ENCODE measurements at regions not wholly inside any gene's neighbourhood (a gene's known extent, or its start where the extent isn't known, plus 50 kb on each side); places are given as distances from the start of the nearest gene placed in this dataset.

DNA sequence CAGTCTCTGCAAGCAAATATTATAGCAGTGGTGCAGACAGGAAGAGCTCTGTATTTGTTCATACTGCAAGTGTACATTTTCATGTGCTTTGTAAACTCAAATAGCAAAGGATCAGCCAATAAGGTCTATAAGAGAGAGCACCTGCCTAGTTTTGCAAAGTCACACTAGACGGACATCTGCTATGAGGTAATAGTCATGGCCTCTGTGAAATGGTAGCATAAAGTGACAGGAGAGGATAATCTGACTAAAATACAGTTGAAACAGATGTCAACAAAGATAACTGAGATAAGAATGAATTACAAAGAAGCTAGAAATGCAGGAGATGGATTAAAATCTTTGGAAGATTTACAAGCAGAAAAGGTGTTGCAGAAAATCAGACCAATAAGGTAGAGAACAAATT is 70.6 kb upstream of the SPON1 start:
- TF ChIP-seq, protein P1, sequence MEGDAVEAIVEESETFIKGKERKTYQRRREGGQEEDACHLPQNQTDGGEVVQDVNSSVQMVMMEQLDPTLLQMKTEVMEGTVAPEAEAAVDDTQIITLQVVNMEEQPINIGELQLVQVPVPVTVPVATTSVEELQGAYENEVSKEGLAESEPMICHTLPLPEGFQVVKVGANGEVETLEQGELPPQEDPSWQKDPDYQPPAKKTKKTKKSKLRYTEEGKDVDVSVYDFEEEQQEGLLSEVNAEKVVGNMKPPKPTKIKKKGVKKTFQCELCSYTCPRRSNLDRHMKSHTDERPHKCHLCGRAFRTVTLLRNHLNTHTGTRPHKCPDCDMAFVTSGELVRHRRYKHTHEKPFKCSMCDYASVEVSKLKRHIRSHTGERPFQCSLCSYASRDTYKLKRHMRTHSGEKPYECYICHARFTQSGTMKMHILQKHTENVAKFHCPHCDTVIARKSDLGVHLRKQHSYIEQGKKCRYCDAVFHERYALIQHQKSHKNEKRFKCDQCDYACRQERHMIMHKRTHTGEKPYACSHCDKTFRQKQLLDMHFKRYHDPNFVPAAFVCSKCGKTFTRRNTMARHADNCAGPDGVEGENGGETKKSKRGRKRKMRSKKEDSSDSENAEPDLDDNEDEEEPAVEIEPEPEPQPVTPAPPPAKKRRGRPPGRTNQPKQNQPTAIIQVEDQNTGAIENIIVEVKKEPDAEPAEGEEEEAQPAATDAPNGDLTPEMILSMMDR (IDR thresholded peaks at IDR 0.05) = no peak
- TF ChIP-seq POLR2A (IDR thresholded peaks at IDR 0.05) = no peak
- no peaks in the 10 kb centered on the region for H3K4me1 ChIP-seq
- no peaks in the 10 kb centered on the region for H3K36me3 ChIP-seq
- no peak overlapping the region for H3K4me3 ChIP-seq
- H3K27me3 ChIP-seq = peaks cover 0 to 3% (median 0%) of the 10 kb centered on the region in 9 donors
- no peaks in the 10 kb centered on the region for H3K9me3 ChIP-seq
- intact Hi-C loops (cut with DNase I) = no loop called here
- no peak overlapping the region for H3K27ac ChIP-seq
- DNase-seq = no peak
- 80 to 95% (median 90%) methylated on average over 1 of the region's 1 CpG for WGBS, 4 donors
- no peak for ATAC-seq

DNA sequence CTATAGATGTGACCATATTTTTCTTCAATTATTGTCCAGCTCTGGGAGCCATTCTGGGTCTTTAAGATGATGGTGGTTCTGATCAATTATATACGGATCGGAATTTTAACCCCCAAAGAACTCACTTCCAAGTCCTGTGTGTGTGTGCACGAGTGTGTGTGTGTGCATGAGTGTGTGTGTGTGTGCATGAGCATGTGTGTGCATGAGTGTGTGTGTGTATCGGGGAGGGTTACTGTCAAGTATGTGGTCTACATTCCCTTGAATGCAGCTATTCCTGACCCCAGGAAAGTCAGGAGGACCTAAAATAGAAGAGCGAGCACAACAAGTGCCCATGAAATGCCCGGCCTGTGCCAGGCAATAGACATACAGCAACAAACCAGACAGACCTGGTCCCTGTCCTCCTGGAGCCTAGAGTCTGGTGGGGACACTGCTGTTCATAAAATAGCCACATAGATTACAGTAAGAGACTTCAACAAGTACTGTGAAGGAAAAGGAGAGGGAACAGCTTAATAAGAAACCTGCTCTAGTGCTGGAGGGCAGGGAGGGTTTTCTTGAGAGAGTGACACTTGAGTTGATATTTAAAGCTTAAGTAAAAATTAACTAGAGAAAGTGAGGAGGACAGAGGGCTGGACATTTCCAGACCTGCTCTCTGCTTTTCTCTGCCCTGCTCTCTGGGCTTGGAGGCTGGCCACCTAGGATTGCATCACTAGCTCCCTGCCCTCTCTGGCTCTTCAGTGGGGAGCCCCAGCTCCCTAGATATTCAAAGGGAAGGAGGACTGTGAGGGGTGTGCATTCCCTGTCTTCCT is 66.1 kb upstream of the SPON1 start:
- peak in 1 of 4 donors; percentile 42 for ATAC-seq

DNA sequence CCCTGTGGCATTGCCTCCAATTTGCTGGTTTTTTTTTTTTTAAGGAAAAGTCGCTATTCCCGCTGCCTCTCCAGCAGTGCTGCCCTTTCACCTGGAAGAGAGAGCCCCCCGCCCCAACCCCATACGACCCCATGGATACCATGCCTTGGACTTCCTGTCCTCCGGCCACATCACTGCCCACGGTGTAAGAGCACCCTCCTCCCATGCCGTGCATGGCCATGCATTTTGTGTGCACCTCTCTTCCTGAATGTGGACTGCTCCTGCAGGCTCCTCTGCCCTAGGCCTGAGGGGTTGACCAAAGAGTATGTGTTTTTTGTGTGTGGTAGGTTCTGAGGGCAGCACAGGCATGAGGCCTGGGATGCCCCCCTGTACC is 65.6 kb upstream of the SPON1 start:
- H3K36me3 ChIP-seq = no peaks in the 10 kb centered on the region
- TF ChIP-seq POLR2A (IDR thresholded peaks at IDR 0.05) = no peak
- TF ChIP-seq, protein P1 (IDR thresholded peaks at IDR 0.05) = no peak
- intact Hi-C loops (cut with DNase I) = no loop called here

More for the DNA sequence above, 66.1 kb upstream of the SPON1 start:
- intact Hi-C loops (cut with DNase I) = no loop called here
- H3K9me3 ChIP-seq = no peaks in the 10 kb centered on the region
- H3K4me1 ChIP-seq = no peaks in the 10 kb centered on the region
- no peak for TF ChIP-seq POLR2A (IDR thresholded peaks at IDR 0.05)
- TF ChIP-seq, protein P1 (IDR thresholded peaks at IDR 0.05) = no peak
- 70 to 78% (median 75%) methylated on average over 6 of the region's 6 CpGs for WGBS, 4 donors
- H3K36me3 ChIP-seq = no peaks in the 10 kb centered on the region
- no peaks in the 10 kb centered on the region for H3K27me3 ChIP-seq
- H3K4me3 ChIP-seq = no peak overlapping the region
- H3K27ac ChIP-seq = no peak overlapping the region
- DNase-seq = no peak

DNA sequence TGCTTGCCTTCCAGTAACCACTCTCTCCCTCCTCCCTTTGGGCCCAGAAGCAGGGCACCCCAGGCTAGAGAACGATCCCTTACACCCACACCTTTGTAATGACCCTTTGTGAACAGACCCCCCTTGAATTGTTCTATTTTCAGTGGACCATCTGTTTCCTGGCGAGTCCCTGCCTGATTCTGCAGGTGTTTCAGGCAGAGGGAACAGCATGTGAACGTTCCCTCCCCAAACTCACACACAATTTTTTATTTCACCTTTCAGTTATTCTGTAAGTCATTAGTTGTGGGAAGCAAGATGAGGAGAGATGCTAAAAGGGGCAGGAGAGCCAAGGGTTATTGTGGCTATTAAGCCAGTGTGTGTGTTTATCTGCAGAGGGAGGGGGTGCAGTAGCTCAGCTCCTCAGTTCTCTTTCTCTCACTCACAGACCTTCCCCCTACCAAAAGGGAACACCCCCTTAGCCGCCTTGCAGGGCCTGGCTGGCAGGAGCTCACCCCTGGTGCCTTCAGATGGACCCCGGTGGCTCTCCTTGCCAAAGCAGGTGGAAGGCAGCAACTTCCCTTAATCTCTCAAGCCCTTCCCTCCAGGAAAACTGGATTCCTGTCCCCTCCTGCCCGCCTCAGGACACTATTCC is 64.8 kb upstream of the SPON1 start:
- WGBS, 4 donors = 57 to 70% (median 64%) methylated on average over 6 of the region's 6 CpGs

More for the DNA sequence above, 65.6 kb upstream of the SPON1 start:
- Histone ChIP-seq H3K27me3 (no peaks in the 10 kb centered on the region), H3K27ac (no peak overlapping the region), H3K4me1 (no peaks in the 10 kb centered on the region), H3K9me3 (no peaks in the 10 kb centered on the region), H3K4me3 (no peak overlapping the region)
- ATAC-seq (no peak), DNase-seq (no peak)
- 81 to 87% (median 82%) methylated on average over 7 of the region's 7 CpGs for WGBS, 4 donors

More for the DNA sequence above, 64.8 kb upstream of the SPON1 start:
- no peaks in the 10 kb centered on the region for H3K27me3 ChIP-seq
- H3K27ac ChIP-seq = no peak overlapping the region
- ATAC-seq = no peak
- H3K9me3 ChIP-seq = no peaks in the 10 kb centered on the region
- H3K36me3 ChIP-seq = no peaks in the 10 kb centered on the region
- no peak overlapping the region for H3K4me3 ChIP-seq
- intact Hi-C loops (cut with DNase I) = no loop called here
- no peak for TF ChIP-seq POLR2A (IDR thresholded peaks at IDR 0.05)
- TF ChIP-seq, protein P1 (IDR thresholded peaks at IDR 0.05) = no peak
- no peak for DNase-seq
- H3K4me1 ChIP-seq = no peaks in the 10 kb centered on the region

Measured in heart left ventricle (tissue), 16 donors.